GM21717 (cell line): ENCODE measurements at regions not wholly inside any gene's neighbourhood (a gene's known extent, or its start where the extent isn't known, plus 50 kb on each side); places are given as distances from the start of the nearest gene placed in this dataset.
"Not testable (repeated sequence)": the region's sequence is repeated elsewhere in the genome, so short reads cannot be mapped to it uniquely, and the experiment has no call there.

Experiments
- ATAC-seq: cut with Tn5 transposase; IDR thresholded peaks from one replicate; pipeline ENCODE4 v1.9.1; 2021; ENCODE audit warnings: mild to moderate bottlenecking, moderate library complexity; ENCODE audit not compliant: unreplicated experiment

DNA sequence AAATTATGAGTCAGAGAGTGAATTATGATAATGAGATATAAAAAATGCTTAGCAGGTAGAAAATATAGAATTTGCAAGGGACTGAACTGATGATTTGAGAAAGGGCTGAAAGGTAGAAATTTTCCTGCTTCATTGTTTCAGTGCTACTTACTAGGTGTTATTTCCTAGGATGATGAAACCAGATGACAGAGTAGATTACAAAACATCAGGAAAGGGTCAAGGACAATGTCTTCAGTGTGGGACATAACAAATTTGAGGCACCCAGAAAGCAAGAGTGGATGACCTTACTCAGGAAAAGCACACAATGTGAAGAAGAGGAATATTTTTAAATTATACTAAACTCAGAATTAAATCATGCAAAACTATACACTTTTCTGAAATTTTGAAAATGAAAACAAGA is 102.1 kb downstream of the SHCBP1 start:
- ATAC-seq = no peak

DNA sequence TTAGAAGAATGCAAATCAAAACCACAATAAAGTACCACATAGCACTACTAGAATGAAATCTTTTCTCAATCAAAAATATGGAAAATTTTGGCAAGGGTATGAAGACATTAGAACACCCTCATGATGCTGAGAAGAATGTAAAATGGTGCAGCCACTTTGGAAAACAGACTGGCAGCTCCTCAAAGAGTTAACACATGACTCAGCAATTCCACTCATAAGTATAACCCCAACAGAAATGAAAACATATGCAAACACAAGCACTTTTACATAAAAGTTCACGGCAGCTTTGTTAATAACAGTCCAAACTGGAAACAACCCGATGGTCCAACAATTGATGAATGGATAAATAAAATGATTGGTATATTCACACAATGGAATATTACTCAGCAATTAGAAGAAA is 124.5 kb downstream of the SHCBP1 start:
- ATAC-seq = no peak

DNA sequence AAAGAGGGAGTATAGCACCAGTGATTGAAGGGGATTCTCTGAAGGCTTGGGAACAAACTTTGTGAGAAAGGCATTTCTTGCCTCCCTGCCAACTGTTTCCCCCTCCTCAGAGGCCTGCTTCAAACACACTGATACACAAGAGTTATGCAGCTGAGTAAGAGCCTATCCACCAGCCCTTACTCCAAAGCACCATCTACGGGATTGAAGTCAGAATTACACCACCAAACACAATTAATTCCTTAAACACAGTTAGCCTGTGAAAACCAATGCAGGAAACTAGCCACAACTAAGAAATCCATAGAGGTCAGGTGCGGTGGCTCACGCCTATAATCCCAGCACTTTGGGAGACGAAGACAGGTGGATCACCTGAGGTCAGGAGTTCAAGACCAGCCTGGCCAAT is 138.3 kb downstream of the SHCBP1 start:
- no peak for ATAC-seq

DNA sequence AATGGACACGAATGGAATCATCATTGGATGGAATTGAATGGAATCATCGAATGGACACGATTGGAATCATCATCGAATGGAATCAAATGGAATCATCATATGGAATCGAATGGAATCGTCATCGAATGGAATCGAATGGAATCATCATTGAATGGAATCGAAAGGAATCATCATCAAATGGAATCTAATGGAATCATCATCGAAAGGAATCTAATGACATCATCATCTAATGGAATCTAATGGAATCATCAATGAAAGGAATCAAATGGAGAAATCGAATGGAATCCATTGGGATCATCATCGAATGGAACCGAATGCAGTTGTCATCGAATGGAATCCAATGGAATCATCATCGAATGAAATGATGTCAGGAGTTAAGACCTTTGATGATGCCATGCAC is 154.9 kb downstream of the SHCBP1 start:
- ATAC-seq = no peak

DNA sequence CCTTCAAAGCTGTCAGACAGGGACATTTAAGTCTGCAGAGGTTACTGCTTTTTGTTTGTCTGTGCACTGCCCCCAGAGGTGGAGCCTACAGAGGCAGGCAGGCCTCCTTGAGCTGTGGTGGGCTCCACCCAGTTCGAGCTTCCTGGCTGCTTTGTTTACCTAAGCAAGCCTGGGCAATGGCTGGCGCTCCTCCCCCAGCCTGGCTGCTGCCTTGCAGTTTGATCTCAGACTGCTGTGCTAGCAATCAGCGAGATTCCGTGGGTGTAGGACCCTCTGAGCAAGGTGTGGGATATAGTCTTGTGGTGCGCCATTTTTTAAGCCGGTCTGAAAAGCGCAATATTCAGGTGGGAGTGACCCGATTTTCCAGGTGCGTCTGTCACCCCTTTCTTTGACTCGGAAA is 166.4 kb downstream of the SHCBP1 start:
- ATAC-seq = not testable (repeated sequence)

DNA sequence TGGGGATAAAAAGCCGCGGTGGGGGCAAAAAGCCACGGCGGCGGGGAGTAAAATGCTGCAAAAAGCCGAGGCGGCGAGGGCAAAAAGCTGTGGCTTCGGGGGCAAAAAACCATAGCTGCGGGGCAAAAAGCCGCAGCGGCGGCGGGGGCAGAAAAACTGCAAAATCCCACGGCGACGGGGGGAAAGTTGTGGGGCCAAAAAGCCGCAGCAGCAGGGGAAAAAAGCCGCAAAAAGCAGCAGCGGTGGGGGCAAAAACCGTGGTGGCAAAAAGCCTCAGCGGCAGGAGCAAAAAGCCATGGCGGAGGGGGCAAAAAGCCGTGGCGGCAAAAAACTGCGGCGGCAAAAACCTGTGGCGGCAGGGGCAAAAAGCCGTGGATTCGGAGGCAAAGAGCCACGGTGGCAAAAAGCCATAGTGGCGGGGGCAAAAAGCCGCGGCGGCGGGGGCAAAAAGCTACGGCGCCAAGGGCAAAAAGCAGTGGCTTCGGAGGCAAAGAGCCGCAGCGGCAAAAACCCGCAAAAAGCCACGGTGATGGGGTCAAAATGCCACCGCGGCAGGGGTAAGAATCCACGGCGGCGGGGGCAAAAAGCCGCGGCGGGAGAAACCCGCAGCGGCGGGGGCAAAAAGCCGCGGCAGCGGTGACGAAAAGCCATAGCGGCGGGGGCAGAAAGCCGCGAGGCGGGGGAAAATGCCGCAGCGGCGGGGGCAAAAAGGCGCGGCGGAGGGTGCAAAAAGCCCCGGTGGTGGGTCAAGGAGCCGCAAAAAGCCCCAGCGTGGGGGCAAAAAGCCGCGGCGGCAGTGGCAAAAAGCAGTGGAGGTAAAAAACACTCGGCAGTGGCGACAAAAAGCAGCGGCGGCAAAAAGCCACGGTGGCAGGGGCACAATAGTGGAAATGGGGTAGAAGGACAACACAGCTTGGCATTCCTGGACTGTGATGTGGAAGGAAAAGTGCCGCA is 192.8 kb downstream of the SHCBP1 start:
- no peak for ATAC-seq

DNA sequence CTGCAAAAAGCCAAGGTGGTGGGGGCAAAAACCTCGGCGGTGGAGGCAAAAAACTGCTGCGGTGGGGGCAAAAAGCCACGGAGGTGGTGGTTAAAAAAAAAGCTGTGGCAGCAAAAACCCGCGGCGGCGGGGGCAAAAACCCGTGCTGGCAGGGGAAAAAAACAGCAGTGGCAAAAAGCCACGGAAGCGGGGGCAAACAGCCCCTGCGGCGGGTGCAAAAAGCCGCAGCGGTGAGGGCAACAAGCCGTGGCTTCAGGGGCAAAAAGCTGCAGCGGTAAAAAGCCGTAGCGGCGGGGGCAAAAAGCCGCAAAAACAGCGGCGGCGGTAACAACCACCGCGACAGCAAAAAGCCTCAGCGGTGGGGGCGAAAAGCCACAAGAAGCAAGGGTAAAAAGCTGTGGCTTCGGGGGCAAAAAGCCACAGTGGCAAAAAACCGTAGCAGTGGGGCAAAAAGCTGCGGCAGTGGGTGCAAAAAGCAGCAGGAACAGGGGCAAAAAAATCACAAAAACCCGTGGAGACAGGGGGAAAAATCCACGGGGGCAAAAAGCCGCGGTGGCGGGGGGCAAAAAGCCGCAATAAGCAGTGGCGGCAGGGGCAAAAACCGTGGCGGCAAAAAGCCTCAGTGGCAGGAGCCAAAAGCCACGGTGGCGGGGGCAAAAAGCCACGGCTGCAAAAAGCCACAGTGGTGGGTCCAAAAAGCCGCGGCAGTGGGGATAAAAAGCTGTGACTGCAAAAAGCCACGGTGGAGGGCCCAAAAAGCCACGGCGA is 193.7 kb downstream of the SHCBP1 start:
- ATAC-seq = no peak

DNA sequence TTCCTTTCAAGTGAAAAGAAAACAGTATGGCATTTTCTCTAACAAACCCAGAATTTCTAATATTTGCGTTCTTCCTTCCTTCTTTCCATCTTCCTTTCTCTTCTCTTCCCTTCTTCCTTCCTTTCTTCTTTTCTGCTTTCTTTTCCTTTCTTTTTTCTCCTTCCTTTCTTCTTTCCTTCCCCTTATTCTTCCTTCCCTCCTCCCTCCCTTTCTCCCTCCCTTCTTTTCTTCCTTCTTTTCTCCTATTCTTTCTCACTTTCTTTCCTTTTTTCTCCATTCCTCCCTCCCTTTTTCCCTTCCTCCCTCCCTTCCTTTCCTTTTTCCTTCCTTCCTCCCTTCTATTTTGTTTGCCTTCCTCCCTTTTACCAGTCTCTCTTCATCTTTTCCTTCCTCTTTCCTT is 194.8 kb downstream of the SHCBP1 start:
- ATAC-seq = no peak

DNA sequence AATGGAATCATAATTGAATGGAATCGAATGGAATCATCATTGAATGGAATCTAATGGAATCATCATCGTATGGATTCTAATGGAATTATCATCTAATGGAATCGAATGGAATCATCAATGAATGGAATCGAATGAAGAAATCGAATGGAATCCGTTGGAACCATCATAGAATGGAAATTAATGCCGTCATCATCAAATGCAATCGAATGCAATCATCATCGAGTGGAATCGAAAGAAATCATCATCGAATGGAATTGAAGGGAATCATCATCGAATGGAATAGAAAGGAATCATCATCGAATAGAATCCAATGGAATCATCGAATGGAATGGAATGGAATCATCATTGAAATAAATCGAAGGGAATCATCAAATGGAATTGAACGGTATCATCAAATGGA is 217.2 kb downstream of the SHCBP1 start:
- ATAC-seq = no peak

DNA sequence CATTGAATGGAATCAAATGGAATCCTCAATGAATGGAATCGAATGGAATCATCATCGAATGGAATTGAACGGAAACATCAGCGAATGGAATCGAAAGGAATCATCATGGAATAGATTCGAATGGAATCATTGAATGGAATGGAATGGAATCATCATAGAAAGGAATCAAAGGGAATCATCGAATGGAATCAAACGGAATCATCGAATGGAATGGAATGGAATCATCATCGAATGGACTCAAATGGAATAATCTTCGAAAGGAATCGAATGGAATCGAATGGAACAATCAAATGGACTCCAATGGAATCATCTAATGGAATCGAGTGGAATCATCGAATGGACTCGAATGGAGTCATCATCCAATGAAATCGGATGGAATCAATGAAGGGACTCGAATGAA is 222.6 kb downstream of the SHCBP1 start:
- ATAC-seq = not testable (repeated sequence)

DNA sequence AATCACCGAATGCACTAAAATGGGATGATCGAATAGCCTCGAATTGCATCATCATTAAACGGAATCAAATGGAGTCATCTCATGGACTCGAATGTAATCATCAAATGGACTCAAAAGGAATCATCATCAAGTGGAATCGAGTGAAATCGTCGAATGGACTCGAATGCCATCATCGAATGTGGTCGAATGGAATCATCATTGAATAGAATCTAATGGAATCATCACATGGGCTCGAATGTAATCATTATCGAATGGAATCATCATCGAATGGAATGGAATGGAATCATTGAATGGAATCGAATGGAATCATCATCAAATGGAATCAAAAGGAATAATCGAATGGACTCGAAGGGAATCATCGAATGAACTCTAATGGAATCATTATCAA is 224.3 kb downstream of the SHCBP1 start:
- not testable (repeated sequence) for ATAC-seq

DNA sequence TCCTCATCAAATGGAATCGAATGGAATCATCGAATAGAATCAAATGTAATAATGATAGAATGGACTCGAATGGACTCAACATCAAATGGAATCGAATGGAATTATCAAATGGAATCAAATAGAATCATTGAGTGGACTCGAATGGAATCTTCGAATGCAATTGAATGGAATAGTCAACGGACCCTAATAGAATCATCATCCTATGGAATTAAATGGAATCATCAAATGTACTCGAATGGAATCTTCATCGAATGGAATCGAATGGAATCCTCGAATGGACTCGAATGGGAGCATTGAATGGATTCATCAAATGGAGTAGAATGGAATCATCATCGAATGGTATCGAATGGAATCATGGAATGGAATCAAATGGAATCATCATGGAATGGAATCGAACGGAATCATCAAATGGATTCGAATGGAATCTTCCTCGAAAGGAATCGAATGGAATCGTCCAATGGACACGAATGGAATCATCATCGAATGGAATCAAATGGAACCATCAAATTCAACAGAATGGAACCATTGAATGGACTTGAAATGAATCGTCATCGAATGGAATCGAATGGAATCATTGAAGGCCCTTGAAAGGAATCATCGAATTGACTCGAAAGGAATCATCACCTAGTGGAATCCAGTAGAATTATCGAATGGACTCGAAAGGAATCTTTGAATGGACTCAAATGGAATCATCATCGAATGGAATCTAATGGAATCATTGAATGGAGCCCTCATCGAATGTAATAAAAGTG is 224.9 kb downstream of the SHCBP1 start:
- not testable (repeated sequence) for ATAC-seq

DNA sequence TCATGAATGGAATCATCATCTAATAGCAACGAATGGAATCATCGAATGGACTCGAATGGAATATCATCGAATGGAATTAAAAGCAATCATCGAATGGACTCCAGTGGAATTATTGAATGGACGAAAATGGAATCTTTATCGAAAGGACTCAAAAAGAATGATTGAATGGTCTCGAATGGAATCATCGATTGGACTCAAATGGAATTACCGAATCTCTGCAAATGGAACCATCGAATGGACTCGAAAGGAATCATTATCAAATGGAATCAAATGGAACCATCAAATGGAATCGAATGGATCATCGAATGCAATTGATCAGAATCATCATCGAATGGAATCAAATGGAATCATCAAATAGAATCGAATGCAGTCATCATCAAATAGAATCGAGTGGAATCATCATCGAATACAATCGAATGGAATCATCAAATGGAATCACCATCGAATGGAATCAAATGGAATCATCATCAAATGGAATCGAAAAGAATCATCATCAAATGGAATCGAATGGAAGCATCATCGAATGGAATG is 225.7 kb downstream of the SHCBP1 start:
- not testable (repeated sequence) for ATAC-seq

DNA sequence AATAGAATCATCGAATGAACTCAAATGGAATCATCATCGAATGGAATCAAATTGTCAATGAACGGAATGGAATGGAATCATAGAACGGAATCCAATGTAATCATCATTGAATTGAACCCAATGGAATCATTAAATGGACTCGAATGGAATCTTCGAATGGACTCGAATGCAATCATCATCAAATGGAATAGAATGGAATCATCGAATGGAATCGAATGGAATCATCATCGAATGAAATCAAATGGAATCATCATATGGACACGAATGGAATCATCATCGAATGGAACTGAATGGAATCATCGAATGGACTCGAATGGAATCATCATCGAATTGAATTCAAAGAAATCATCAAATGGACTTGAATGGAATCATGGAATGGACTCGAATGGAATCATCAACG is 226.2 kb downstream of the SHCBP1 start:
- not testable (repeated sequence) for ATAC-seq

DNA sequence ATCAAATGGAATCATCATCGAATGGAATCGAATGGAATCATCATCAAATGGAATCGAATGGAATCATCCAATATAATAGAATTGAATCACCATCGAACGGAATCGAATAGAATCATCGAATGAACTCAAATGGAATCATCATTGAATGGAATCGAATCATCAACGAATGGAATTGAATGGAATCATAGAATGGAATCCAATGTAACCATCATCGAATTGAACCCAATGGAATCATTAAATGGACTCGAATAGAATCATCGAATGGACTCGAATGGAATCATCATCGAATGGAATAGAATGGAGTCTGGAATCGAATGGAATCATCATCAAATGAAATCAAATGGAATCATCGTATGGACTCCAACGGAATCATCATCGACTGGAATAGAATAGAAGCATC is 227.0 kb downstream of the SHCBP1 start:
- ATAC-seq = not testable (repeated sequence)

DNA sequence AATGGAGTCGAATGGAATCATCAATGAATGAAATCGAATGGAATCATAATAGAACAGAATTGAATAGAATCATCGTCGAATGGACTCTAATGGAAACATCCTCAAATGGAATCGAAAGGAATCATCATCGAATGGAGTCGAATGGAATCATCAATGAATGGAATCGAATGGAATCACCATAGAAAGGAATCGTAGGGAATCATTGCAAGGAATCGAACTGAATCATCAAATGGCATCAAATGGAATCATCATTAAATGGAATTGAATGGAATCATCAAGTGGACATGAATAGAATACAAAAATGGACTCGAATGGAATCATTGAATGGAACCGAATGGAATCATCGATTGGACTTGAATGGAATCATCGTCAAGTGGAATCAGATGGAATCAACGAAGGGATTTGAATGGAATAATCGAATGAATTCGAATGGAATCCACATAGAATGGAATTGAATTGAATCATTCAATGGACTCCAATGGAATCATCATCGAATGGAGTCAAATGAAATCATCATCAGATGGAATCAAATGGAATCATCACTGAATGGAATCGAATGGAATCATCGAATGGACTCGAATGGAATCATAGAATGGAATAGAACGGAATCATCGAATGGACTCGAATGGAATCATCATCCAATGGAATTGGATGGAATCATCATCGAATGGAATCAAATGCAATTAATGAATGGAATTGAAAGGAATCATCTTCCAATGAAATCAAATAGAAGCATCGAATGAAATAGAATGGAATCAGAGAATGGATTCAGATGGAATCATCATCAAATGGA is 228.1 kb downstream of the SHCBP1 start:
- not testable (repeated sequence) for ATAC-seq

DNA sequence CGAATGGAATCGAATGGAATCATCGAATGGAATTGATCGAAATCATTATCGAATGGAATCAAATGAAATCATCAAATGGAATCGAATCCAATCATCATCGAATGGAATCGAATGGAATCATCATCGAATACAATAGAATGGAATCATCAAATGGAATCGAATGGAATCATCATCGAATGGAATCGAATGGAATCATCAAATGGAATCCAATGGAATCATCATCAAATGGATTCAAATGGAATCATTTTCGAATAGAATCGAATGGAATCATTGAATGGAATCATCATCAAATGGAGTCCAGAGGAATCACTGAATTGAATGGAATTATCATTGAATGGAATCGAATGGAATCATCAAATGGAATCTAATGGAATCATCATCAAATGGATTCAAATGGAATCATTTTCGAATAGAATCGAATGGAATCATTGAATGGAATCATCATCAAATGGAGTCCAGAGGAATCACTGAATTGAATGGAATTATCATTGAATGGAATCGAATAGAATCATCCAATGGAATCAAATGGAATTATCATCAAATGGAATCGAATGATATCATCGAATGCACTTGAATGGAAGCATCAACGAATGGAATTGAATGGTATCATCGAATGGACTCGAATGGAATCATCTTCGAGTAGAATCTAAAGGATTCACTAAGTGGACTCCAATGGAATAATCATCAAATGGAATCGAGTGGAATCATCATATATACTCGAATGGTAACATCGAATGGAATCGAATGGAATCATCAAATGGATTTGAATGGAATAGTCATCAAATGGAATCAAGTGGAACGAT is 230.3 kb downstream of the SHCBP1 start:
- ATAC-seq = not testable (repeated sequence)

DNA sequence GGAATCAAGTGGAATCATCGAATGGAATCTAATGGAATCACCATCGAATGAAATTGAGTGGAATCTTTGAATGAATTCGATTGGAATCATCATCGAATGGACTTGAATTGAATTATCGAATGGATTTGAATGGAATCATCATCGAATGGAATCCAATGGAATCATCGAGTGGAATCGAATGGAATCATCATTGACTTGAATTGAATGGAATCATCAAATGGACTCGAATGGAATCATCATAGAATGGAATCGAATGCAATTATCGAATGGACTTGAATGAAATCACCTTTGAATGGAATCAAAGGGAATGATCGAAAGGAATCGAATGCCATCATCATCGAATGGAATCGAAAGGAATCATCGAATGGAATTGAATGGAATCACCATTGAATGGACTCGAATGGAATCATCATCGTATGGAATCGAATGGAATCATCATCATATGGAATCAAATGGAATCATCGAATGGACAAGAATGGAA is 231.6 kb downstream of the SHCBP1 start:
- not testable (repeated sequence) for ATAC-seq

DNA sequence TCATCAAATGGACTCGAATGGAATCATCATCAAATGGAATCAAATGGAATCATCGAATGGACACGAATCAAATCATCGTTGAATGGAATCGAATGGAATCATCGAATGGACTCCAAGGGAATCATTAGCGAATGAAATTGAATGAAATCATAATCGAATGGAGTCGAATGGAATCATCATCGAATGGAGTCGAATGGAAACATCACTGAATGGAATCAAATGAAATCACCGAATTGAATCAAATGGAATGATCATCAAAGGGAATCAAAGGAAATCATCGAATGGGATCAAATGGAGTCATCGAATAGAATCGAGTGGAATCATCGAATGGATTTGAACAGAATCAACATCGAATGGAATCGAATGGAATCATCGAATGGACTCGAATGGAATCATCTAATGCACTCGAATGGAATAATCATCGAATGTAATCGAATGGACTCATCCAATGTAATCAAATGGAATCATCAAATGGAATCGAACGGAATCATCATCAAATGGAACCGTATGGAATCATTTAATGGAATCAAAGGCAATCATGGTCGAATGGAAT is 232.2 kb downstream of the SHCBP1 start:
- ATAC-seq = not testable (repeated sequence)
